HL-60/S4 (cell line): ENCODE measurements at regions not wholly inside any gene's neighbourhood (a gene's known extent, or its start where the extent isn't known, plus 50 kb on each side); places are given as distances from the start of the nearest gene placed in this dataset.
"Not testable (repeated sequence)": the region's sequence is repeated elsewhere in the genome, so short reads cannot be mapped to it uniquely, and the experiment has no call there.

Experiments used
- in situ Hi-C: fragments of 300-500 bp; cut with MboI; formaldehyde crosslinking; loops from 2 replicates; pipeline ENCODE4 v1.14.3; 2022; ENCODE audit warnings: low sequenced_read_pairs

DNA sequence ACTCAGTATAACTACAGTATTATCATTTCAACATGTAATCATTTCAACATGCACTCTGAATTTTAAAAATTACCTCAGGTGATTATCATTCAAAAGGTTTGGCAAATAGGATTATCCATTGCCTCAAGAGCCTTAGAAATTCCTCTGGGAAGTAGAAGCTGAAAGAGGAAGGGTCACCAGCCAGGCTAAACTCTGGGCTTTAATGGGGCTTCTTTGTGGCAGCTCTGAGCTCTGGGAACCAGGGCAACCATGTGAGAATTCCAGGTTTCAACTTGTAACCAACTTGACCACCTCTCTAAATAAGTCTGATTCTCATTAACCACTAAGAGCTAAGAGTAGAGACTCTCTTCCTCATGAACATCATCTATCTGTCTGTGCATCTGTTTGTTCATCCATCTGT lies 117.2 kb upstream of the MED14 start:
- in situ Hi-C loops: no loop called here

GRCh38 chrX:40853004-40853815 lies 117.9 kb upstream of the MED14 start:
- in situ Hi-C loops: no loop called here

DNA sequence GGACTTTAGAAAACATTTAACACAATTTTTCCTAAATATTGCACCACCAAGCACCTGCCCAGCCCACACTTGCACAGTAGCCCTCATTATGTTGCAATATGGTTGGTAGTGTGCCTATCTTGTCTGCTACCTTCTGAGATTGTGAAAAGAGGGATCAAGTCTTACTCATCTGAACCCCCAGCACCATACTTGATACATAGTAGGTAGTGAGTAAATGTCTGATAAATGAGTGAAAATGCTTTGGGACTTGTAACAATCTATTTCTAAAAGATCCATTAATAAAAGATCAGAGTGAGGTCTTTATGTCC lies 118.4 kb upstream of the MED14 start:
- in situ Hi-C loops: no loop called here

DNA sequence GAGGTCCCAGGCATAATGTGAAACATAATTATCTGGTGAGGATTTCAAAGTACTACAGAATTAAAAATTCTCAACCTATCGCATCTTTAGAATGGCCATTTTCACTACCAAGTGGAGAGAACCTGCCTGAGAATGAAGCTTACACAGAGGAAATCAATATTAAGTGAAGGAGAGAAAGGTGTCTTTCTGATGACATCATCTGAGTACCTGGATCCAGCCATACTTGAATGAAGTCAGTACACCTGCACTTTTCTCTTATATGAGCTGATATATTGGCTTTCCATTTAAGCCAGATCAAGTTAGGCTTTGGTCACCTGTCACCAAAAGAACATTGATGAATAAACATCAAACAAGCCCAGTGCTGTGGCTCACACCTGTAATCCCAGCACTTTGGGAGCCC lies 118.9 kb upstream of the MED14 start:
- in situ Hi-C loops: no loop called here

- in situ Hi-C loops: no loop called here
Observed at GRCh38 chrX:40855411-40855810, 120.1 kb upstream of the MED14 start.

DNA sequence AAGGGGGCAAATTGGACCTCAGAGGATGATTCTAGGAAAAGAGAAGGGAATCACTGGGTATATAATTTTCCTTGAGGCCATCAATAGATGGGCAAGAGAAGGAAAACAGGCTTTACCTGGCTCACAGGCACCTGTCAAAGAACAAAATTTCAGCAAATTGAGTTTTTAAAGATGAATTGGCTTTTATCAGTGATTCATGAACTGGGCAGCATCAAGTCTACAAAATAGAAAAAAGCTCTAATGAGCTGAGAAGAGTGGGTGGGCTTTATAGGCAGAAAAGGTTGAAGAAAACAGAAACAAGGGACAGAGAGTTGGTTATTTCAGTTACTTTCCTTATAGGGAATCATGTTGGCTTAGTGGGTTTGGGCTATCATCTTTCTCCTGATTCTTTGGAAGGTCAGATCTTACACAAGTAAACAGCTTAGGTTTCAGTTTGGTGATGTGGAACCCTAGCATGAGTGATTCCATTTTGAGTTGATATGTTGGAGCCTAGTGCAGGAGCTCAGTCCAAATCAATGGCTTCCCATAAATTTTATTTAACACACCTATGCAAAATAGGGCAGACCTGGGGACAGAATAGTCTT lies 120.7 kb upstream of the MED14 start:
- in situ Hi-C loops: no loop called here

DNA sequence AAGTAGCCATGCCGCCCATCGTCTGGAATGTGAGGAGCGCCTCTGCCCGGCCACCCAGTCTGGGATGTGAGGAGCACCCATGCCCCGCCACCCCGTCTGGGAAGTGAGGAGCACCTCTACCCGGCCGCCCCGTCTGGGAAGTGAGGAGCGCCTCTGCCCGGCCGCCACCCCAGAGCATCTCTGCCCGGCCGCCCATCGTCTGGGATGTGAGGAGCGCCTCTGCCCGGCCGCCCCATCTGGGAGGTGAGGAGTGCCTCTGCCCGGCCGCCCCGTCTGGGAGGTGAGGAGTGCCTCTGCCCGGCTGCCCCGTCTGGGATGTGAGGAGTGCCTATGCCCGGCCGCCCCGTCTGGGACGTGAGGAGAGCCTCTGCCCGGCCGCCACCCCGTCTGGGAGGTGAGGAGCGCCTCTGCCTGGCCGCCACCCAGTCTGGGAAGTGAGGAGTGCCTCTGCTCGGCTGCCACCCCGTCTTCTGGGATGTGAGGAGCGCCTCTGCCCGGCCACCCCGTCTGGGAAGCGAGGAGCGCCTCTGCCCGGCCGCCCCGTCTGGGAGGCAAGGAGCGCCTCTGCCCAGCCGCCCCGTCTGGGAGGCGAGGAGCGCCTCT lies 126.7 kb upstream of the MED14 start:
- in situ Hi-C loops: not testable (repeated sequence)

DNA sequence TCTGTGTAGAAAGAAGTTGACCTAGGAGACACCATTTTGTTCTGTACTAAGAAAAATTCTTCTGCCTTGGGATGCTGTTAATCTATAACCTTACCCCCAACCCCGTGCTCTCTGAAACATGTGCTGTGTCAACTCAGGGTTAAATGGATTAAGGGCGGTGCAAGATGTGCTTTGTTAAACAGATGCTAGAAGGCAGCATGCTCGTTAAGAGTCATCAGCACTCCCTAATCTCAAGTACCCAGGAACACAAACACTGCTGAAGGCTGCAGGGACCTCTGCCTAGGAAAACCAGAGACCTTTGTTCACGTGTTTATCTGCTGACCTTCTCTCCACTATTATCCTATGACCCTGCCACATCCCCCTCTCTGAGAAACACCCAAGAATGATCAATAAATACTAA lies 127.9 kb upstream of the MED14 start:
- in situ Hi-C loops: not testable (repeated sequence)

GRCh38 chrX:40863671-40864070 lies 128.3 kb upstream of the MED14 start:
- in situ Hi-C loops: no loop called here

DNA sequence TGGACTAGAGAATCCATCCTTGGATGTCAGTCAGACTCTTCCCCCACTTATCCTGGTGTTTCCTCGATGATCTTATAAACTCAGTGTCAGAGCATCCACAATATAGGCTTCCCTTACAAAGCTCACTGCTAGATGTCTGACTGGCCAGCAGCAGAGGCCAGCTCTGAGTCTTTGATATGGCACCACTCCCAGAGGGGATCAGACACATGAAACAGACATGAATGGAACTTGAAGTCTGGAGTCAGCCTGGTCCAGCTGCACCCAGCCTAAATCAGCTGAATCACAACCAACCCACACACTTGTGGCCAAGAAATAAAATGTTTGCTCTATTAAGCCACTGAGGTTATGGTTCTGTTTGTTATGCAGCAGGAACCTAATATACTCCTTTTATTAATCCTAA lies 129.6 kb upstream of the MED14 start:
- in situ Hi-C loops: no loop called here

GRCh38 chrX:40866893-40867292 lies 131.6 kb upstream of the MED14 start:
- in situ Hi-C loops: no loop called here

DNA sequence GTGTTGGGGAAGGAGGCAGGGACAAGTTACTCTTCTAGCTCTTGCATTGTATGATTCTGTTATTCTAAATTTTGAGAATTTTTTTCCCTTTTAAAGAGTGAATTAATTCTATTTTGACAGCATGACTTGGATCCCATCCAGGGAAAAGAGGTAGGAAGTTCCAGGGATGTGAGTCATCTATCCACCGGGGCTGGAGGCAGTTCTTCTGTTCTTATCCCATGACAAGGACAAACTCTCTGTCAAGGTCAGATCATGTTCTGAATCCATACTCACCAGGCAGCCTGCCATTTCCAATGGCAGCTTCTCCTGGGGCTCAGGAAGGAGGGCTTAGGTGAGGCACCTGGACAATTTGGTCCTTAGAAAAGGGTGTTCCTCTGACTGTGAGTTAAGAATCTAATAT lies 132.0 kb upstream of the MED14 start:
- in situ Hi-C loops: no loop called here

DNA sequence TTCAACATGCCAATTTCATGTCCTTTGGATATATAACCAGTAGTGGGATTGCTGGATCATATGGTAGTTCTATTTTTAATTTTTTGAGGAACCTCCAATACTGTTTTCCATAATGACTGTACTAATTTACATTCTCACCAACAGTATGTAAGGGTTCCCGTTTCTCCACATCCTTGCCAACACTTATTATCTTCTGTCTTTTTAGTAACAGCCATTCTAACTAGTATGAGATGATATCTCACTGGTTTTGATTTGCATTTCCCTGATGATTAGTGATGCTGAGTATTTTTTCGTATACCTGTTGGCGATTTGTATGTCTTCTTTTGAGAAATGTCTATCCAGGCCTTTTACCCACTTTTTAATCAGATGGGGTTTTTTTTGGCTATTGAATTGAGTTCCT lies 133.5 kb upstream of the MED14 start:
- in situ Hi-C loops: no loop called here

DNA sequence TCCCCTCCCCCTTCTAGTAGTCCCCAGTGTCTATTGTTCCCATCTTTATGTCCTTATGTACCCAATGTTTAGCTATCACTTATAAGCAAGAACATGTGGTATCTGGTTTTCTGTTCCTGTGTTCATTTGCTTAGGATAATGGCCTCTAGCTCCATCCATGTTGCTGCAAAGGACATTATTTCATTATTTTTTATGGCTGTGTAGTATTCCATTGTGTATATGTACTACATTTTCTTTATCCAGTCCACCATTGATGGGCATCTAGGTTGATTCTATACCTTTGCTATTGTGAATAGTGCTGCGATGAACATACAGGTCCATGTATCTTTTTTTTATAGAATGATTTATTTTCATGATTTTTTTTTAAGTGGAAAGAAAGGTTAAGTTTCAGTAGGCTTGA lies 135.6 kb upstream of the MED14 start:
- in situ Hi-C loops: loop anchor here (10.0 kb wide), 1 partner anchor 244 kb away; no protein-coding TSS in a partner anchor

DNA sequence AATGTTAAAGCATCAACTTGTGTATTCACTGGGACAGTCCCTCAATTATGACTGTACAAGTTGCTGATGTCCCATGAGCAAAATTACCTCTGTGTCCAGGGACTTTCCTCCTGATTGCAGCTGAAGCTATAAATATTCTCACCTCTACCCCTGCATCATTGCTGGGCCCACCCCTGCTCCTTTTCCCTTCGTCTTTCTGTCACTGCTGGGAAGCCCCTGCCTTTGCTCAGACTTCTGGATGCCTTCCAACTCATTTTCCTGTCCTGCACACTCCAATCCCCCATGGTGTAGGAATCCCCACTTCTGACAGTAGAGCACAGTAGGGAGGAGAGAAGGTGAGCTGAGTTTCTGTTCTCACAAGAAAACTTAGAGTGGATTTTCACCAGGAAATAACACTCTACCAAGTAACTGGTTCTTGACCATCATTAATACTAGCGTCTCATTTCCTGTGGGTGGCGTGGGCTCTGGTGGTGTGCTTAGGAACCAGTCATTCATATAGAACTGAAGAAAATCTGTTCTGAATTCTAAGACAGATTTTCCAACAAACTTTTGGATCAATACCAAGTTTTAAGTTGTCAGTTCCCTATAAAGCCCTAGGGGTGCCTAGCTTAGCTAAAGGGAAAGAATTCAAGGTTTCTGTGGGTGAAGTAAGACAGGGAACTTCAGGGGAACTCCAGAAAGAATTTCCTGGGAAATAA lies 136.2 kb upstream of the MED14 start:
- in situ Hi-C loops: loop anchor here (10.0 kb wide), 1 partner anchor 243 kb away; no protein-coding TSS in a partner anchor

DNA sequence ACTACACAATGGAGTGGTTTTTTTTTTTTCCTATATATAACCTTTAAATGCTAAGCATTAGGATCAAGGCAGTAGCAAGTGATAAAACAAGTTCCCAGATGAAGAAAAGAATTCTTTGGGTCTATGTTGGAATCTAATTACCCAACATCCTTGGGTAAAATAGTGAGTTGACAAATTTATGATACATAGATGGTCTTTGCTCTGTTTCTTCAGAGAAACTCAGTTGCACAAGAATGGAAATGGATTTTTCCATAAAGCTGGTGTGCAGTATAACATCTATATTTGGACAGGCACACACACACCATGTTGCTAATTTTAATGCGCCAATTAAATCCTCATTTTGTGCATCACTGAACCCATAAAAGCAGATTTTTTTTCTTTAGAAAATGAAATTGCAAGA lies 137.0 kb upstream of the MED14 start:
- in situ Hi-C loops: loop anchor here (10.0 kb wide), 1 partner anchor 242 kb away; no protein-coding TSS in a partner anchor

DNA sequence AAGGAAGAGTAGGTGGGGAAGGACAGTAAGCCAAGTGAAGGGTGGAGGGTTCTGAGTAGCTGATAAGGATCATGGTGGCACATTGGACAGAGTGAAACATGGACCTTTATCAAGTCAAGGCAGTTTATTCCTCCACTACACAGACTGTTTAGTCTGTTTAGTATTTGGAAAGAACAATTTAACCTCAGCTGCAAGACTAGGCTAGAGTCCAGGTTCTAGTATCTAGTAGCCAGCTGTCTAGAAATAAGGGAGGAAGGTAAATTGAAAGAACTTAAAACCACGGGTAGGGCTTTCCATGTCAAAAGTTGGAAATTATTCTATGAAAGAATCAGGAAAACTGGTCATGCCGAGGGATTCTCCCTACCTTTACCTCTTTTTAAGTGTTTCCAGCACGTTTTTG lies 140.1 kb upstream of the MED14 start:
- in situ Hi-C loops: loop anchor here (10.0 kb wide), 1 partner anchor 239 kb away; no protein-coding TSS in a partner anchor

- in situ Hi-C loops: loop anchor here (10.0 kb wide), 1 partner anchor 237 kb away; no protein-coding TSS in a partner anchor
Observed at GRCh38 chrX:40877887-40878286, 142.5 kb upstream of the MED14 start.

DNA sequence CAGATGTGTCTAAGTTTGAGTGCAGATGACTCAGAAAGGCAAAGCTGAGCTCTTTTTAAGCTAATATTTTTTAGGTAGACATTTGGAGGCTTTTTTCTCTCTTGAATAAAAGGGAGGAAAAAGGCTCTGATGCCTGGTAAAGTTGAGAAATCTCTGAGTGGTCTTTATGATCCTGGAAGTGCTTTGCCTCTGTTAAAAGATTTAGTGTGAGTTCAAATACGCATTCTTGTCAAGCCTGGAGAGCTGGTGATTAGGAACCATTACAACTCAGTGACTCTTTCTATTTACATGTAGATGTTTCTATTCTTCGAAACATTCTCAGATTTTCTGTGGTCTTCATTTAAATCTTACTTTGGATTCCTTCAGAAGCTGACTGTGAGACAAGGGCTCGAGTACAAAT lies 143.4 kb upstream of the MED14 start:
- in situ Hi-C loops: loop anchor here (10.0 kb wide), 1 partner anchor 236 kb away; no protein-coding TSS in a partner anchor

GRCh38 chrX:40879172-40879571 lies 143.8 kb upstream of the MED14 start:
- in situ Hi-C loops: loop anchor here (10.0 kb wide), 1 partner anchor 236 kb away; no protein-coding TSS in a partner anchor

DNA sequence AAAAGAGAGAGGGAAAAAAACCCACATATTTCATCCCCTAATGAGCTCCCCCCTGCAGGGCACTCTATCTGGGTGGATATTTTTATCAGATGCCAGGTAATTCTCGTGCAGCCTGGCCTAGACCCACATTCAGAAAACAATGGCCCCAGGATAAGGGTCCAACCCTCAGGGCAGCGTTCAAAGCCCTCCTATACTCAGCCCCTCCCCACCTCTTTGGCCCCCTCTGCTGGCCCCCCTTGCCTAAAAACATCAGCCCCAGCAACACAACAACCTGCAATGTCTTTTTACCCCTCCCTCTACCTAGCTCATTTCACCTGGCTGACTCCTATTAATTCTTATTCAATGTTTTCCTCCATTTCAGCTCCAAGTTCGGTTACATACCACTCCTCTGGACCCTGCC lies 145.4 kb upstream of the MED14 start:
- in situ Hi-C loops: no loop called here
